ENCODE measurements at regions not wholly inside any gene's neighbourhood (a gene's known extent, or its start where the extent isn't known, plus 50 kb on each side); places are given as distances from the start of the nearest gene placed in this dataset.

DNA sequence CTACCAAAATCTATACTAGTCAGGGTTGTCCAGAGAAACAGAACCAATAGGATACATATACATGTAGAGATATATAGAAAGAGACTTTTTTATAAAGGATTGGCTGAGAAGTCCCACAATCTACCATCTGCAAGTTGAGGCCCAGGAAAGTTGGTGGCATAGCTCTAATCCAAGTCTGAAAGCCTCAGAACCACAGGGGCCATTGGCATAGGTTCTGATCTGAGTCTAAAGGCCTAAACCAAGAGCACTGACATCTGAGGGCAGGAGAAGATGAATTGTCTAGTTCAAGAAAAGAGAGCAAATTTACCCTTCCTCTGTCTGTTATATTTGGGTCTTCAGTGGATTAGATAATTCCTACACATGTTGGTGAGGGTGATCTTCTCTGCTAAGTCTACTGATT is 433.1 kb downstream of the ADAMTS20 start:
- Histone ChIP-seq H3K9me2 (replicated peaks; ENCODE audit: low read length) (no peaks in the 10 kb centered on the region), H3K9ac (ENCODE audit: low read length) (no peak overlapping the region), H2AFZ (ENCODE audit: low read length) (no peak overlapping the region), H4K20me1 (ENCODE audit: low read length) (no peaks in the 10 kb centered on the region), H3K4me3 (ENCODE audit: low read length) (no peak overlapping the region), H3K27ac (ENCODE audit: low read length) (no peak overlapping the region), H3F3A (ENCODE audit: low read length, unreplicated experiment) (no peaks in the 10 kb centered on the region), H3K9me3 (ENCODE audit: low read length) (no peaks in the 10 kb centered on the region), H3K4me1 (ENCODE audit: insufficient read depth, low read length) (no peaks in the 10 kb centered on the region), H3K79me2 (ENCODE audit: low read length) (no peaks in the 10 kb centered on the region), H3K27me3 (ENCODE audit: low read length) (no peaks in the 10 kb centered on the region), H3K4me2 (ENCODE audit: low read length) (no peak overlapping the region), H3K36me3 (ENCODE audit: low read depth, low read length) (no peaks in the 10 kb centered on the region)
- ATAC-seq, result no peak
- DNase-seq, result no peak
- BruUV-seq (replicated peaks), result no TSS peak
- TF ChIP-seq, protein P1, sequence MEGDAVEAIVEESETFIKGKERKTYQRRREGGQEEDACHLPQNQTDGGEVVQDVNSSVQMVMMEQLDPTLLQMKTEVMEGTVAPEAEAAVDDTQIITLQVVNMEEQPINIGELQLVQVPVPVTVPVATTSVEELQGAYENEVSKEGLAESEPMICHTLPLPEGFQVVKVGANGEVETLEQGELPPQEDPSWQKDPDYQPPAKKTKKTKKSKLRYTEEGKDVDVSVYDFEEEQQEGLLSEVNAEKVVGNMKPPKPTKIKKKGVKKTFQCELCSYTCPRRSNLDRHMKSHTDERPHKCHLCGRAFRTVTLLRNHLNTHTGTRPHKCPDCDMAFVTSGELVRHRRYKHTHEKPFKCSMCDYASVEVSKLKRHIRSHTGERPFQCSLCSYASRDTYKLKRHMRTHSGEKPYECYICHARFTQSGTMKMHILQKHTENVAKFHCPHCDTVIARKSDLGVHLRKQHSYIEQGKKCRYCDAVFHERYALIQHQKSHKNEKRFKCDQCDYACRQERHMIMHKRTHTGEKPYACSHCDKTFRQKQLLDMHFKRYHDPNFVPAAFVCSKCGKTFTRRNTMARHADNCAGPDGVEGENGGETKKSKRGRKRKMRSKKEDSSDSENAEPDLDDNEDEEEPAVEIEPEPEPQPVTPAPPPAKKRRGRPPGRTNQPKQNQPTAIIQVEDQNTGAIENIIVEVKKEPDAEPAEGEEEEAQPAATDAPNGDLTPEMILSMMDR (conservative IDR thresholded peaks at IDR 0.05; ENCODE audit: low read depth, low read length), result no peak
- TF ChIP-seq EZH2phosphoT487 (IDR thresholded peaks at IDR 0.05; ENCODE audit: borderline replicate concordance, low read length) (no peak), EZH2 (IDR thresholded peaks at IDR 0.05; ENCODE audit: low read length, unreplicated experiment) (no peak)
- POLR2A ChIA-PET (ENCODE audit: unreplicated experiment), result no interaction called here
- CTCF ChIA-PET, result no interaction called here
- intact Hi-C loops (cut with micrococcal nuclease), result no loop called here

DNA sequence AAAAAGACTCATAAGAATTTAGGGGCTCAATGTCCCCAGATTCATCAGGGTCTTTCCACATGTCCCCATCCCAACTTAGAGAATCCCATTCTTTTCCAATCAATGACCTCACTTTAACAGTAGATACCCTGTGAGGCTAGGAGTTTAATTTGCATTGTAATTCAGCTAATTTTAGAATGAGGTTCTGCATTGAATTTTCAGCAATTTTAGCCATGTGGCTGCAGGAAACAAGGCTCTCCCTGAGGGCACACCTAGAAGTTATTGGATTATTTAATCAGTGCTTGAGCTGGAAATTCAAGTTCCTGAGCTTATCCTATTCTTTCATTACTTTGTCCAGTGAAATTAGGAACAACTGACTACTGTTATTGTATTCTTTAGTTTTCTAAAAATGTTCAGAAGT is 433.8 kb downstream of the ADAMTS20 start:
- Histone ChIP-seq H3K27ac (ENCODE audit: low read length) (no peak overlapping the region), H4K20me1 (ENCODE audit: low read length) (no peaks in the 10 kb centered on the region), H2AFZ (ENCODE audit: low read length) (no peak overlapping the region), H3K9me2 (replicated peaks; ENCODE audit: low read length) (no peaks in the 10 kb centered on the region), H3F3A (ENCODE audit: low read length, unreplicated experiment) (no peaks in the 10 kb centered on the region), H3K9ac (ENCODE audit: low read length) (no peak overlapping the region), H3K4me1 (ENCODE audit: insufficient read depth, low read length) (no peaks in the 10 kb centered on the region), H3K9me3 (ENCODE audit: low read length) (no peaks in the 10 kb centered on the region), H3K27me3 (ENCODE audit: low read length) (no peaks in the 10 kb centered on the region), H3K36me3 (ENCODE audit: low read depth, low read length) (no peaks in the 10 kb centered on the region), H3K4me2 (ENCODE audit: low read length) (no peak overlapping the region), H3K4me3 (ENCODE audit: low read length) (no peak overlapping the region), H3K79me2 (ENCODE audit: low read length) (no peaks in the 10 kb centered on the region)
- no peak for DNase-seq
- intact Hi-C loops (cut with micrococcal nuclease), result no loop called here
- TF ChIP-seq EZH2 (IDR thresholded peaks at IDR 0.05; ENCODE audit: low read length, unreplicated experiment), result no peak
- TF ChIP-seq, protein P1 (conservative IDR thresholded peaks at IDR 0.05; ENCODE audit: low read depth, low read length), result no peak
- TF ChIP-seq EZH2phosphoT487 (IDR thresholded peaks at IDR 0.05; ENCODE audit: borderline replicate concordance, low read length), result no peak
- ChIA-PET POLR2A (ENCODE audit: unreplicated experiment) (no interaction called here), CTCF (no interaction called here)
- no peak for ATAC-seq
- BruUV-seq (replicated peaks), result no TSS peak

DNA sequence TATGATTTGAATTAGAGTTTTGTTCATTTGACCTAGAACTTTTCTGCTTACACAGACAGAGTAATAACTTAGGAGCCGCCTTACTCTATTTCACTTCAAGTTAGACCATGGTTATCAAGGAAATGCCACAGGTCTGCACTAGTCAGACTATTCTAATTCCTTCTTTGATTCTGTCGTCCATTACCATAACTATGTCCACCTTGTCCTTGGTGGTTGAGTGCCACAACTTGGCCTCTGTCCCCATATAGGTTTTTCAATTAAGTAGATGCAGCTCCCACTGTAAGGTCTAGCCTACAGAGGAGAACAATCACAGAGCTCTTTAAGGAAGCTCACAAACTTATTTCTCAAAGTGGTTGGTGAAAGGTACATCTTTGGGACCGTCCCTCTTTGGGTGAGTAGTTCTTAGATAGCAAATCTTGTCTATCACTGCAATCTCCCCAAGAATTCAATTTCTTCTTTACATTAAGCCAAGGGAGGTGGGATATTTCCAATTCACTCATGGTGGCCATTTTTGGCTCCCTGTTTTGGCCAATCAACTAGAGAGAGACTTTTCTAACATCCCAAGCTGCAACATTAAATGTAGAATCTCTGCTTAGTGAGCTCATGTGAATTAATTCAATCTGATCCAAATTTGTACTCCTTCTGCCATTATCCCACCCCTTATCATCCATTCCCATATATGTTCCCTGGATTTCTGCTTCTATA is 434.6 kb downstream of the ADAMTS20 start:
- Histone ChIP-seq H3K79me2 (ENCODE audit: low read length) (no peaks in the 10 kb centered on the region), H3K4me3 (ENCODE audit: low read length) (no peak overlapping the region), H3F3A (ENCODE audit: low read length, unreplicated experiment) (no peaks in the 10 kb centered on the region), H3K9me2 (replicated peaks; ENCODE audit: low read length) (no peaks in the 10 kb centered on the region), H3K9me3 (ENCODE audit: low read length) (no peaks in the 10 kb centered on the region), H3K27me3 (ENCODE audit: low read length) (no peaks in the 10 kb centered on the region), H3K9ac (ENCODE audit: low read length) (no peak overlapping the region), H4K20me1 (ENCODE audit: low read length) (no peaks in the 10 kb centered on the region), H3K4me2 (ENCODE audit: low read length) (no peak overlapping the region), H2AFZ (ENCODE audit: low read length) (no peak overlapping the region), H3K27ac (ENCODE audit: low read length) (no peak overlapping the region), H3K36me3 (ENCODE audit: low read depth, low read length) (no peaks in the 10 kb centered on the region), H3K4me1 (ENCODE audit: insufficient read depth, low read length) (no peaks in the 10 kb centered on the region)
- BruUV-seq (replicated peaks), result no TSS peak
- POLR2A ChIA-PET (ENCODE audit: unreplicated experiment), result no interaction called here
- CTCF ChIA-PET, result no interaction called here
- TF ChIP-seq EZH2phosphoT487 (IDR thresholded peaks at IDR 0.05; ENCODE audit: borderline replicate concordance, low read length) (no peak), EZH2 (IDR thresholded peaks at IDR 0.05; ENCODE audit: low read length, unreplicated experiment) (no peak)
- TF ChIP-seq, protein P1 (conservative IDR thresholded peaks at IDR 0.05; ENCODE audit: low read depth, low read length), result no peak
- intact Hi-C loops (cut with micrococcal nuclease), result no loop called here
- ATAC-seq (no peak), DNase-seq (no peak)

Measured in PC-3 (cell line).